ENCODE measurements at regions not wholly inside any gene's neighbourhood (a gene's known extent, or its start where the extent isn't known, plus 50 kb on each side); places are given as distances from the start of the nearest gene placed in this dataset.

DNA sequence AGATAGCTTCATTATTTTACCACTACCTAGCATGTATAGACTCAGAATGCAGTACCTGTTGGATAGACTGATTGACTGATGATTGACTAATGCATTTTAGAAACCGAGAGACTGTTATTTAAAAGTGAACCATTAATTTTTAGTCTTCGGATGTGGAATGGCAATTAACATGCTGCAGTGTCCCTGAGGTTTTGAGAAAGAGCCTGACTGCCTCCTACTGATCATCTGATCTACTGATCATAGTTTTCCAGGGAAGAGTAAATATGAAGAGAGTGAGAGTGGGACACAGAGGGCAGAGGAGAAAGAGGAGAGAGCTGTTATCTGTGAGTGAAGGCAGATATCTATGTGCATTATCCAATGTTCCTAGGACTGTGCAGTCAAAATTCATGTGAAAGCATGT lies 764.7 kb downstream of the TRIML1 start:
- Histone ChIP-seq H3K4me3 (no peak overlapping the region), H3K4me1 (no peaks in the 10 kb centered on the region), H3K9me3 (no peaks in the 10 kb centered on the region), H3K27me3 (no peaks in the 10 kb centered on the region), H3K27ac (no peak overlapping the region), H3K36me3 (no peaks in the 10 kb centered on the region)
- TF ChIP-seq POLR2A (IDR thresholded peaks at IDR 0.05) = no peak
- WGBS, 2 donors = 84 to 88% methylated on average over 2 of the region's 2 CpGs
- no peak for DNase-seq (ENCODE audit: low spot score in 2 of 2)

DNA sequence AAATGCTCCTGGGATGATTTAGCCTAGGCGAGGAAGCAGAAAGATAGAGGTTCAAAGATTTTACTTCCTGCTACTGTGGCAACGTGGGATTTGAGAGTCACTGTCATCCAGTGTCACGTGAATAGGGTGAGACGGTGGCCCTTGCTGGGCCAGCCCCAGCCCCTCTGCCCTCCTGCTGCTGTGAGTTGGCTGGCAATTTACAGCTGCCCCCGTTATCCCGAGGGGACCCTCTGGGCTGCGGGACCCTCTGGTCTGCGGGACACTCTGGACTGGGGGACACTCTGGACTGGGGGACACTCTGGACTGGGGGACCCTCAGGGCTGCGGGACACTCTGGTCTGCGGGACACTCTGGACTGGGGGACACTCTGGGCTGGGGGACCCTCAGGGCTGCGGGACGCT lies 765.4 kb downstream of the TRIML1 start:
- no peak overlapping the region for H3K4me3 ChIP-seq
- no peaks in the 10 kb centered on the region for H3K27me3 ChIP-seq
- DNase-seq (ENCODE audit: low spot score in 2 of 2) = no peak
- WGBS, 2 donors = 88 to 96% methylated on average over 2 to 9 of the region's 12 CpGs
- no peaks in the 10 kb centered on the region for H3K36me3 ChIP-seq
- H3K27ac ChIP-seq = no peak overlapping the region
- no peaks in the 10 kb centered on the region for H3K9me3 ChIP-seq
- no peaks in the 10 kb centered on the region for H3K4me1 ChIP-seq
- TF ChIP-seq POLR2A (IDR thresholded peaks at IDR 0.05) = no peak
- TF ChIP-seq, protein P1, sequence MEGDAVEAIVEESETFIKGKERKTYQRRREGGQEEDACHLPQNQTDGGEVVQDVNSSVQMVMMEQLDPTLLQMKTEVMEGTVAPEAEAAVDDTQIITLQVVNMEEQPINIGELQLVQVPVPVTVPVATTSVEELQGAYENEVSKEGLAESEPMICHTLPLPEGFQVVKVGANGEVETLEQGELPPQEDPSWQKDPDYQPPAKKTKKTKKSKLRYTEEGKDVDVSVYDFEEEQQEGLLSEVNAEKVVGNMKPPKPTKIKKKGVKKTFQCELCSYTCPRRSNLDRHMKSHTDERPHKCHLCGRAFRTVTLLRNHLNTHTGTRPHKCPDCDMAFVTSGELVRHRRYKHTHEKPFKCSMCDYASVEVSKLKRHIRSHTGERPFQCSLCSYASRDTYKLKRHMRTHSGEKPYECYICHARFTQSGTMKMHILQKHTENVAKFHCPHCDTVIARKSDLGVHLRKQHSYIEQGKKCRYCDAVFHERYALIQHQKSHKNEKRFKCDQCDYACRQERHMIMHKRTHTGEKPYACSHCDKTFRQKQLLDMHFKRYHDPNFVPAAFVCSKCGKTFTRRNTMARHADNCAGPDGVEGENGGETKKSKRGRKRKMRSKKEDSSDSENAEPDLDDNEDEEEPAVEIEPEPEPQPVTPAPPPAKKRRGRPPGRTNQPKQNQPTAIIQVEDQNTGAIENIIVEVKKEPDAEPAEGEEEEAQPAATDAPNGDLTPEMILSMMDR (IDR thresholded peaks at IDR 0.05) = no peak
- TF ChIP-seq EP300 (IDR thresholded peaks at IDR 0.05) = no peak

DNA sequence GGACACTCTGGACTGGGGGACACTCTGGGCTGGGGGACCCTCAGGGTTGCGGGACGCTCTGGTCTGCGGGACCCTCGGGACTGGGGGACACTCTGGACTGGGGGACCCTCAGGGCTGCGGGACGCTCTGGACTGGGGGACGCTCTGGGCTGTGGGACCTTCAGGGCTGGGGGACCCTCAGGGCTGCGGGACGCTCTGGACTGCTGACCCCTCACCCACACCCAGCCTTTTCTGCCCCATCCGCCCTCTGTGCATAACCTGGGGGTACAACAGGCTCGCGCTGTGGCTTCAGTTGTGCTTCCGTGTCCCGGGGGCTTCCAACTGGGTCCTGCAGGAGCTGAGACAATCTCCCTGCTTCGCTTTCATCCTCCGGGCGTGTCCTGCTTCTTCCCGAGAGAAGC lies 766.0 kb downstream of the TRIML1 start:
- Histone ChIP-seq H3K9me3 (no peaks in the 10 kb centered on the region), H3K27ac (no peak overlapping the region), H3K36me3 (no peaks in the 10 kb centered on the region), H3K27me3 (no peaks in the 10 kb centered on the region), H3K4me3 (no peak overlapping the region), H3K4me1 (no peaks in the 10 kb centered on the region)
- WGBS, 2 donors = 86 to 90% methylated on average over 9 to 13 of the region's 18 CpGs
- DNase-seq (ENCODE audit: low spot score in 2 of 2) = no peak
- TF ChIP-seq, protein P1 (IDR thresholded peaks at IDR 0.05) = no peak
- TF ChIP-seq POLR2A (IDR thresholded peaks at IDR 0.05) = no peak
- TF ChIP-seq EP300 (IDR thresholded peaks at IDR 0.05) = no peak

DNA sequence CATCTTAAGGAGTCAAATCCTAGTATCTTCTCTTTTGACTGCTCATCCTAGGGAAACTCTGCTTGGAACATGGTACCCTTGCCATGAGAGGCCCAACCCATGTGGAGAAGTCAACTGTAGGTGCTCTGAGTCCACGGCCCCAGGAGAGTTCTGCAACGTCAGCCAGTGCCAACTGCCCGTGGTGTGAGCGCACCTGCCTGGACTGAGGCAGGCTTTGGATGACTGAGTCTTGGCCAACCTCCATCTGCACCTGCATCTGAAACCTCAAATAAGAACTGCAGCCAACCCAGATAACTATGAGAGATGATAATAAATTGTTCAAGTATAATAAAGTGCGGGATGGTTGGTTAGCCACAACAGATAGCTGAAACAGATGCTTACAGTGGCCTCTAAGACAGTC lies 772.0 kb downstream of the TRIML1 start:
- WGBS, 2 donors = 68 to 76% methylated on average over 5 of the region's 5 CpGs
- no peak for TF ChIP-seq POLR2A (IDR thresholded peaks at IDR 0.05)
- TF ChIP-seq EP300 (IDR thresholded peaks at IDR 0.05) = no peak
- TF ChIP-seq, protein P1 (IDR thresholded peaks at IDR 0.05) = no peak
- Histone ChIP-seq H3K27ac (no peak overlapping the region), H3K36me3 (no peaks in the 10 kb centered on the region), H3K9me3 (peaks cover 0 to 7% (median 0%) of the 10 kb centered on the region in 4 donors), H3K4me3 (no peak overlapping the region), H3K4me1 (no peaks in the 10 kb centered on the region), H3K27me3 (no peaks in the 10 kb centered on the region)
- no peak for DNase-seq (ENCODE audit: low spot score in 2 of 2)

DNA sequence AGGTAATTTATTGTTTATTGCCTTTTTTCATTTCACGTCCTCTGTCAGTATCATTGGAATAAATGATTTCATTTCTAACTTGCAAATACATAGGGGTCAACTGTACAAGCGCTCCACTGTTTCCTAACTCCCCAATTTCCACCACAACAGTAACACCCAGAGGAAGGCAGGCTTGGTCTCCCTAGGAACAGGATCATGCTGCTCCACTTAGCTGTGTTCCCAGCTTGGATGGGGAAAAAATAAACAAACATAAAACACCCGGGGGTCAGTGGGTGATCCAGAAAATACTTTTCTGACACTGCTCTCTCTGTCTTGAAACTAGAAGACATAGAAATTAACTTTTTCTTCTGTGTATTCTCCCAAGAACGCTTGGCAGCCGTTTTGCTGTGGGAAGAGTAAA lies 772.5 kb downstream of the TRIML1 start:
- H3K27ac ChIP-seq = no peak overlapping the region
- no peaks in the 10 kb centered on the region for H3K4me1 ChIP-seq
- H3K27me3 ChIP-seq = no peaks in the 10 kb centered on the region
- no peak overlapping the region for H3K4me3 ChIP-seq
- H3K36me3 ChIP-seq = no peaks in the 10 kb centered on the region
- TF ChIP-seq EP300 (IDR thresholded peaks at IDR 0.05) (no peak), POLR2A (IDR thresholded peaks at IDR 0.05) (no peak)
- TF ChIP-seq, protein P1 (IDR thresholded peaks at IDR 0.05) = no peak
- peaks cover 0 to 7% (median 0%) of the 10 kb centered on the region in 4 donors for H3K9me3 ChIP-seq
- WGBS, 2 donors = 53 to 61% methylated on average over 5 of the region's 5 CpGs
- DNase-seq (ENCODE audit: low spot score in 2 of 2) = no peak

DNA sequence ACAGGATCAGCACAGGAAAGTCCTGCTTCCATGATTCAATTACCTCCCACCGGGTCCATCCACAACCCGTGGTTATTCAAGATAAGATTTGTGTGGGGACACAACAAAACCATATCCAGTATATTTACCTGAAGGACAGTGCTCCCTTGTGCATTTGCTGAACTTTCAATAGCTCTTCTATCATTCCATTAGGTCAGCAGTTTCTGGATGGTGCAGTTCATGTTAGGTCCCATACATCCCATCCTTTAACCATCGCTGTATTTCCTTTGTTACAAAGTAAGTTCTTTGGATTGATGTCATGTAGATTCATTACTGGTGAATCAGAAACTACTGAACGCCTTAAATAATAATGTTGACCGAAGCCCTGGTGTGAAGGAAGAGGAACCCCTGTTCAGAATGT lies 775.9 kb downstream of the TRIML1 start:
- WGBS, 2 donors = 84 to 97% methylated on average over 5 of the region's 5 CpGs
- H3K27me3 ChIP-seq = no peaks in the 10 kb centered on the region
- TF ChIP-seq POLR2A (IDR thresholded peaks at IDR 0.05) = no peak
- TF ChIP-seq, protein P1 (IDR thresholded peaks at IDR 0.05) = no peak
- TF ChIP-seq EP300 (IDR thresholded peaks at IDR 0.05) = no peak
- peaks cover 0 to 16% (median 0%) of the 10 kb centered on the region in 4 donors for H3K9me3 ChIP-seq
- H3K36me3 ChIP-seq = no peaks in the 10 kb centered on the region
- H3K4me1 ChIP-seq = no peaks in the 10 kb centered on the region
- no peak overlapping the region for H3K4me3 ChIP-seq
- no peak for DNase-seq (ENCODE audit: low spot score in 2 of 2)
- no peak overlapping the region for H3K27ac ChIP-seq
